Fibroblast of skin of left quadriceps (primary cell): ENCODE measurements at regions not wholly inside any gene's neighbourhood (a gene's known extent, or its start where the extent isn't known, plus 50 kb on each side); places are given as distances from the start of the nearest gene placed in this dataset.
"Not testable (repeated sequence)": the region's sequence is repeated elsewhere in the genome, so short reads cannot be mapped to it uniquely, and the experiment has no call there.

Source experiments
- DNase-seq, 2 experiments: peaks; one replicate each; pipeline ENCODE4 v3.0.0-alpha.2; 2013; ENCODE audit warnings: low read depth in 2 of 2

DNA sequence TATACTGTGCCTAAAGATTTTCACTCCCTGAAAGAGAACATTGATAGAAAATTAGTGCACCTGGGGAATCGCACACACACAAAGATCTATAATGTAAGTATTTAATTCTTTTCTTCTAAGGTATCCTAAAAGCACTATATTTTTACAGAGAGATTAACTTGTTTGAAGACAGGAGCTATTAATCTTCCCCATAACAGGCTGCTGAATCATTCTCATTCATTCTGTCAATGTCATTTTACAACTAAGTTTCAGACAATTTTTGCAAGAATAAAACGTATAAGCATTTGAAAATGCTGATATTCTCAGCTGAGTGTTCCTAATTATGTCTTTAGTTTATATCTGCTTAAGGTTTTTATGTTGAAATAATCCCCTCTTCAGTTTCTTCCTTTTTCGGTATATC is 776.7 kb downstream of the NXPH1 start:
- DNase-seq: no peak

GRCh38 chr7:9217204-9217603 is 783.8 kb downstream of the NXPH1 start:
- no peak for DNase-seq

DNA sequence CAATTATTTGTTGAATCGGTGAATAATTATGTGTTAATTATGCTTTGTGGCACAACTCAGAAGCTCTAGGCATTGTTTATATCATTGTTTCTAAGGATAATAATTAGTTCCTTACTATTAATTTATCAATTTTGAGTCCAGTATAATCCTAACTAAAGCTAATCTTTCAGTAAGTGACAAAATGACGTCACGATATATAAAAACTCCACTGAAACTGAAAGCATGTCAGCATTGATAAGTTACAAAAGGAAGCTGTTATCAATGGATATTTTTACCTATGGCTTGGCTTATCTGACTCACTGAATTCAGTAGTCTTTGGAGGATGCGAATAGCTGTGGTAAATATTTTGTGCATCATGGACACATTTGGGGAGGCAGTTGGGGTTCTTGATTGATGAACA is 793.1 kb downstream of the NXPH1 start:
- no peak for DNase-seq

GRCh38 chr7:9231630-9232121 is 798.3 kb downstream of the NXPH1 start:
- DNase-seq: no peak

GRCh38 chr7:9240001-9240400 is 806.6 kb downstream of the NXPH1 start:
- DNase-seq: no peak

GRCh38 chr7:9241826-9242225 is 808.4 kb downstream of the NXPH1 start:
- no peak for DNase-seq

DNA sequence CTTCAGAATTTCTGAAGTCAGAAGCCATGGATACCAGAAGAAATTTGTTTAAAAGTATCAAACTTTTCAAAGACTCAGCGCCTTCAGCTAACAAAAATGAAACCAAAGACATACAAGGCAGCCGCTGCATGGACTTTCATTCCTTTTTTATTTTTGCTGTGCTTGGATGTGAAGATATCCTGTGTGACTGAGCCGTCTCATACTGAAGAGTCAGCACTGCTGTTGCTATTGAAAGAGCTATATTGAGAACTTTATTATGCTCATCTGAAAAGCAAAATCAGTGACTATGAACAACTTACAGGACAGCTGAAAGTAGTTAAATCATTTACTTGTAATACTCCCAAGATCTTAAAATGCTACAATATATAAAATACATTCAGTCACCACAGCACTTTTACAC is 809.2 kb downstream of the NXPH1 start:
- DNase-seq: no peak

- no peak for DNase-seq
Measured at GRCh38 chr7:9250876-9251275, 817.5 kb downstream of the NXPH1 start.

GRCh38 chr7:9264395-9264794 is 831.0 kb downstream of the NXPH1 start:
- DNase-seq: no peak

DNA sequence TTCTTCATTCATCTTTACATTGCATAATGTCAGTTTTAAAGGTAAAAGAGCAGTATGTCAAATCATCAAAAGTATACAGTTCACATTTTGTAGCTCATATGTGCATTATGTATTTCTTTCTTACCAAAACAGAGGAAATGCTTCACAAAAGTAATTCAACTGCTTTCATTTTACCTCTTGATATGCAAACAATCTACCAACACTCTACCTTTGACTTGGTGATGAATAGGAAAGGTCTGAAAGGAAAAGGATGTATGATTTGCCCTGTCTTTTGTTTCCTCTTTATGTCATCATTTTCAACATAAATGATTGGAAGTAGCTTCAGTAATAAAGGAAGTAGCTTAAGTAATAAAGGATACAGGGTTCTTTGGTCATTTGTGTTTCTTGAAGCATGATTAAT is 846.7 kb downstream of the NXPH1 start:
- DNase-seq: no peak

DNA sequence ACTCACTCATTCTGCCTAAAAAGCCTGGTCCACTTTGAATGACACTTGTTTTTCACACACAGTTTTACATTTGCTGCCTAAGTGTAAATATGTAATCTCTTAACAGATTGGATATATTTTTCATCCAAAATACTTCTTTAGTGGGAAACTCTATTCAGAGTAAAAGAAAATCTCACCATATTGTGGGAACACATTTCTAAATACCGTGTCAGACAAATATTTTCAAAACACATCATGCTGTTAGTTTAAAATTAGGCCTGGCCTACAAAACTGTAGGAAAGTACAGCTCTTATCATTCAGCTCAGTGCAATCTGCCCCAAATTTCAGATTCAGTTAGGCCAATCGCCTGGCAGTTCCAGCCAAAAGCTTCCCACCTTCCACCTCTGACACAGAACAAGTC is 849.8 kb downstream of the NXPH1 start:
- no peak for DNase-seq

DNA sequence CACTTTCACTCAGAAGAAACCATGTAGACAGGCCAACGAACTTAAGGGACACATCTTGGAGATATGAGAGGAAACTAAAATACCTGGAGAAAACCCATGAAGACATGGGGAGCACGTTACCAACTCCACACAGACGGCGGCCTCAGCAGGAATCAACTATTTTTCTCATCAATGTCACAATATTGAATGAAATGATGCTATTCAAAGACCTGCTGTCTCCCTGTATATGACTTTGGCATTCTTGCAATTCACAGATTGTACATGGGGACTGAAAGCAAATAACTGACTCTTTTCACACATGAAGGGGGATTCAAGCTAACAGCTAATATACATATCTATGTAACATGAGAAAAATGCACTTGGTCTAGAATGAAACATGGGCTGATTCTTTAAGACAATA is 869.0 kb downstream of the NXPH1 start:
- no peak for DNase-seq

- DNase-seq: peak in 1 of 2 experiments; percentile 1
Measured at GRCh38 chr7:9307131-9307530, 873.7 kb downstream of the NXPH1 start.

- no peak for DNase-seq
Measured at GRCh38 chr7:9324513-9324912, 891.1 kb downstream of the NXPH1 start.

DNA sequence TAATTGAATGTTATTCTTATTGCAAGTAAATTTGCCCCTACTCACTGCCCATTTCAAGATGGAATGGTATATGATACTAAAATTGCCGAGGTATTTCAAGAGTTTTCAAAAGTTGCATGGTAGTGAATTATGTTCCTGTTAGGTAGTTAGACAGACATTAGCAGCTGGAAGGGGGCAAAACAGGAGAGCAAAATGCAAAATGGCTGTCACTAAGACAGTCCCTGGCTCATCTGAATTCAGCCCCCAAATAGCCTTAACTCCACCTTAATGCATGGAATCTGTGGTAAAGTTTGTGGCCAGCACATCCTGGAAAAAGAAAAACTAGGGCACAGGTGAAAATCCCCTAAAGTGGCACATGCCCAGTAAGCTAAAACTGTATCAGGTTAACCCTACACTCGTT is 894.9 kb downstream of the NXPH1 start:
- no peak for DNase-seq

DNA sequence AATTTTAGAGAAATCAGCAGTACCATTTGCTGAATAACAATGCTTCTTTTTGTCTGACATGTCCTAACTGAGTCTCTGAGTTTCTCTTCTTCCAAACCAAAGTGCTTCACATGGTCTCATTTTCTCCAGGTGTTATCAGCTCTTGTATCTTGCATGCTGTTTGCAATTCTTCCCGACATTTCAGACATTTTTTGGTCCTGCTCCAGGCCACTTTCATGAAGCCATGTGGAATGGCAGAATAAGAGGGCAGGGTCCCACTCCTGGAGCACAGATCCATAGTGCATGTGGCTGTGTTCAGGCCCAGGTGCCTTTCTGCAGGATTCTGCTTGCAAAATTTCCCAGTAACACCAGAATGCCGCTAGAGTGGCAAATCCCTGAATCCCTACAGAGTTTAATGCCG is 916.2 kb downstream of the NXPH1 start:
- no peak for DNase-seq

GRCh38 chr7:9391221-9391620 is 957.8 kb downstream of the NXPH1 start:
- DNase-seq: peak in 1 of 2 experiments; percentile 29

- no peak for DNase-seq
Measured at GRCh38 chr7:9391984-9392383, 958.6 kb downstream of the NXPH1 start.

DNA sequence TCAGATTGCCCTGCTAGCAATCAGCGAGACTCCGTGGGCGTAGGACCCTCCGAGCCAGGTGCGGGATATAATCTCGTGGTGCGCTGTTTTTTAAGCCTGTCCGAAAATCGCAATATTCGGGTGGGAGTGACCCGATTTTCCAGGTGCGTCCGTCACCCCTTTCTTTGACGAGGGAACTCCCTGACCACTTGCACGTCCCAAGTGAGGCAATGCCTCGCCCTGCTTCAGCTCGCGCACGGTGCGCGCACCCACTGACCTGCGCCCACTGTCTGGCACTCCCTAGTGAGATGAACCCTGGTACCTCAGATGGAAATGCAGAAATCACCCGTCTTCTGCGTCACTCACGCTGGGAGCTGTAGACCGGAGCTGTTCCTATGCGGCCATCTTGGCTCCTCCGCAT is 971.0 kb downstream of the NXPH1 start:
- DNase-seq: not testable (repeated sequence)

- DNase-seq: no peak
Measured at GRCh38 chr7:9407816-9408215, 974.4 kb downstream of the NXPH1 start.

GRCh38 chr7:9453521-9453920 is 1020.1 kb downstream of the NXPH1 start:
- DNase-seq: no peak

DNA sequence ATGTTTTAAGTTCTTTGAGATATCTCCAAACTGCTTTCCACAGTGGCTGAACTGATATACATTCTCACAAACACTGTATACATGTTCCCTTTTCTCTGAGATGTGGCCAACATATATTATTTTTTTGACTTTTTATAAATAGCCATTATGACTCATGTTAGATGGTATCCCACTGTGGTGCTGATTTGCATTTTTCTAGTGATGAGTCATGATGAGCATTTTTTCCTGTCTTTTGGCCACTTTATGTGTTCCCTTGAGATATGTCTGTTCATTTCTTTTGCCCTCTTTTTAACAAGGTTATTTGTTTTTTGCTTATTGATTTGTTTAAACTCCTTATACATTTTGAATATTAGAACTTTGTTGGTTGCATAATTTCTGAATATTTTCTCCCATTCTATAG is 1055.1 kb downstream of the NXPH1 start:
- DNase-seq: peak; percentile 85 to 86

GRCh38 chr7:9498303-9498702 is 1064.9 kb downstream of the NXPH1 start:
- no peak for DNase-seq

GRCh38 chr7:9502269-9502668 is 1068.9 kb downstream of the NXPH1 start:
- no peak for DNase-seq

GRCh38 chr7:9504678-9505077 is 1071.3 kb downstream of the NXPH1 start:
- DNase-seq: no peak
